ENCODE measurements at regions not wholly inside any gene's neighbourhood (a gene's known extent, or its start where the extent isn't known, plus 50 kb on each side); places are given as distances from the start of the nearest gene placed in this dataset.

GRCh38 chr11:8794126-8794525 lies 111.5 kb downstream of the RPL27A start:
- Mint-ChIP-seq H3K4me3 (no peak overlapping the region), H3K36me3 (ENCODE audit: low read depth) (no peaks in the 10 kb centered on the region), H3K27ac (no peak overlapping the region), H3K27me3 (peaks cover 24% of the 10 kb centered on the region), H3K4me1 (no peaks in the 10 kb centered on the region)
- no peak for DNase-seq
- no peaks in the 10 kb centered on the region for H3K9me3 ChIP-seq (ENCODE audit: control insufficient read depth, low read length, poor library complexity, severe bottlenecking)
- ATAC-seq = no peak

- H3K9me3 ChIP-seq (ENCODE audit: control insufficient read depth, low read length, poor library complexity, severe bottlenecking) = no peaks in the 10 kb centered on the region
Measured at GRCh38 chr11:8794677-8795103, 112.1 kb downstream of the RPL27A start.

GRCh38 chr11:8796941-8797340 lies 114.0 kb upstream of the AKIP1 start:
- no peak for DNase-seq
- no peaks in the 10 kb centered on the region for H3K36me3 Mint-ChIP-seq (ENCODE audit: low read depth)
- ATAC-seq = no peak
- H3K27me3 Mint-ChIP-seq = peaks cover 24% of the 10 kb centered on the region
- no peak overlapping the region for H3K4me3 Mint-ChIP-seq
- H3K4me1 Mint-ChIP-seq = no peaks in the 10 kb centered on the region
- no peaks in the 10 kb centered on the region for H3K9me3 ChIP-seq (ENCODE audit: control insufficient read depth, low read length, poor library complexity, severe bottlenecking)
- no peak overlapping the region for H3K27ac Mint-ChIP-seq

More at GRCh38 chr11:8794677-8795103, 112.1 kb downstream of the RPL27A start:
- Mint-ChIP-seq H3K4me1 (no peaks in the 10 kb centered on the region), H3K27me3 (peaks cover 24% of the 10 kb centered on the region), H3K27ac (no peak overlapping the region), H3K36me3 (ENCODE audit: low read depth) (no peaks in the 10 kb centered on the region), H3K4me3 (no peak overlapping the region)
- no peak for ATAC-seq
- DNase-seq = no peak

- no peaks in the 10 kb centered on the region for H3K4me1 Mint-ChIP-seq
- H3K9me3 ChIP-seq (ENCODE audit: control insufficient read depth, low read length, poor library complexity, severe bottlenecking) = no peaks in the 10 kb centered on the region
- ATAC-seq = no peak
- no peak overlapping the region for H3K27ac Mint-ChIP-seq
- no peak overlapping the region for H3K4me3 Mint-ChIP-seq
- no peaks in the 10 kb centered on the region for H3K36me3 Mint-ChIP-seq (ENCODE audit: low read depth)
- H3K27me3 Mint-ChIP-seq = peaks cover 18% of the 10 kb centered on the region
- no peak for DNase-seq
Measured at GRCh38 chr11:8799273-8799672, 111.7 kb upstream of the AKIP1 start.

- Mint-ChIP-seq H3K4me1 (no peaks in the 10 kb centered on the region), H3K4me3 (no peak overlapping the region), H3K36me3 (ENCODE audit: low read depth) (no peaks in the 10 kb centered on the region), H3K27me3 (peaks cover 18% of the 10 kb centered on the region), H3K27ac (no peak overlapping the region)
- DNase-seq (no peak), ATAC-seq (no peak)
- H3K9me3 ChIP-seq (ENCODE audit: control insufficient read depth, low read length, poor library complexity, severe bottlenecking) = no peaks in the 10 kb centered on the region
Measured at GRCh38 chr11:8800520-8801110, 110.4 kb upstream of the AKIP1 start.

- peaks cover 21% of the 10 kb centered on the region for H3K27me3 Mint-ChIP-seq
- H3K4me1 Mint-ChIP-seq = no peaks in the 10 kb centered on the region
- DNase-seq (no peak), ATAC-seq (no peak)
- no peak overlapping the region for H3K27ac Mint-ChIP-seq
- peaks cover under 1% of the 10 kb centered on the region for H3K36me3 Mint-ChIP-seq (ENCODE audit: low read depth)
- H3K4me3 Mint-ChIP-seq = peak overlapping the region; percentile 19
- H3K9me3 ChIP-seq (ENCODE audit: control insufficient read depth, low read length, poor library complexity, severe bottlenecking) = no peaks in the 10 kb centered on the region
Measured at GRCh38 chr11:8801121-8801520, 109.9 kb upstream of the AKIP1 start.

GRCh38 chr11:8802251-8802650 lies 108.7 kb upstream of the AKIP1 start:
- Mint-ChIP-seq H3K27me3 (peaks cover 25% of the 10 kb centered on the region), H3K27ac (no peak overlapping the region), H3K4me3 (no peak overlapping the region), H3K4me1 (no peaks in the 10 kb centered on the region), H3K36me3 (ENCODE audit: low read depth) (peaks cover 6% of the 10 kb centered on the region)
- no peaks in the 10 kb centered on the region for H3K9me3 ChIP-seq (ENCODE audit: control insufficient read depth, low read length, poor library complexity, severe bottlenecking)
- DNase-seq (no peak), ATAC-seq (no peak)

GRCh38 chr11:8803973-8804372 lies 107.0 kb upstream of the AKIP1 start:
- Mint-ChIP-seq H3K4me3 (no peak overlapping the region), H3K36me3 (ENCODE audit: low read depth) (peaks cover 6% of the 10 kb centered on the region), H3K27me3 (peaks cover 29% of the 10 kb centered on the region)

GRCh38 chr11:8805296-8805695 lies 105.7 kb upstream of the AKIP1 start:
- H3K27ac Mint-ChIP-seq = no peak overlapping the region
- H3K9me3 ChIP-seq (ENCODE audit: control insufficient read depth, low read length, poor library complexity, severe bottlenecking) = no peaks in the 10 kb centered on the region
- H3K36me3 Mint-ChIP-seq (ENCODE audit: low read depth) = peaks cover 6% of the 10 kb centered on the region
- H3K27me3 Mint-ChIP-seq = peaks cover 42% of the 10 kb centered on the region
- ATAC-seq (no peak), DNase-seq (no peak)
- H3K4me1 Mint-ChIP-seq = peaks cover 2% of the 10 kb centered on the region
- no peak overlapping the region for H3K4me3 Mint-ChIP-seq

More at GRCh38 chr11:8803973-8804372, 107.0 kb upstream of the AKIP1 start:
- ATAC-seq (no peak), DNase-seq (no peak)
- Mint-ChIP-seq H3K4me1 (no peaks in the 10 kb centered on the region), H3K27ac (no peak overlapping the region)
- no peaks in the 10 kb centered on the region for H3K9me3 ChIP-seq (ENCODE audit: control insufficient read depth, low read length, poor library complexity, severe bottlenecking)

GRCh38 chr11:8806974-8807373 lies 104.0 kb upstream of the AKIP1 start:
- H3K9me3 ChIP-seq (ENCODE audit: control insufficient read depth, low read length, poor library complexity, severe bottlenecking) = no peaks in the 10 kb centered on the region
- H3K27ac Mint-ChIP-seq = peak overlapping the region; percentile 60
- no peak overlapping the region for H3K4me3 Mint-ChIP-seq
- DNase-seq (no peak), ATAC-seq (no peak)
- H3K4me1 Mint-ChIP-seq = peaks cover 7% of the 10 kb centered on the region
- peaks cover 6% of the 10 kb centered on the region for H3K36me3 Mint-ChIP-seq (ENCODE audit: low read depth)
- peaks cover 48% of the 10 kb centered on the region for H3K27me3 Mint-ChIP-seq

GRCh38 chr11:8807544-8808225 lies 103.3 kb upstream of the AKIP1 start:
- H3K4me1 Mint-ChIP-seq = peaks cover 7% of the 10 kb centered on the region
- H3K36me3 Mint-ChIP-seq (ENCODE audit: low read depth) = peaks cover 6% of the 10 kb centered on the region
- H3K27me3 Mint-ChIP-seq = peaks cover 48% of the 10 kb centered on the region
- no peak overlapping the region for H3K27ac Mint-ChIP-seq
- H3K9me3 ChIP-seq (ENCODE audit: control insufficient read depth, low read length, poor library complexity, severe bottlenecking) = no peaks in the 10 kb centered on the region
- H3K4me3 Mint-ChIP-seq = no peak overlapping the region
- no peak for DNase-seq
- no peak for ATAC-seq

- Mint-ChIP-seq H3K27ac (no peak overlapping the region), H3K4me1 (peaks cover 7% of the 10 kb centered on the region), H3K36me3 (ENCODE audit: low read depth) (peaks cover 6% of the 10 kb centered on the region), H3K4me3 (no peak overlapping the region), H3K27me3 (peaks cover 48% of the 10 kb centered on the region)
- ATAC-seq = no peak
- DNase-seq = no peak
- no peaks in the 10 kb centered on the region for H3K9me3 ChIP-seq (ENCODE audit: control insufficient read depth, low read length, poor library complexity, severe bottlenecking)
Measured at GRCh38 chr11:8808226-8808585, 102.8 kb upstream of the AKIP1 start.

GRCh38 chr11:8809241-8809938 lies 101.6 kb upstream of the AKIP1 start:
- Mint-ChIP-seq H3K4me3 (no peak overlapping the region), H3K36me3 (ENCODE audit: low read depth) (peaks cover 6% of the 10 kb centered on the region), H3K27me3 (peaks cover 48% of the 10 kb centered on the region), H3K4me1 (peaks cover 7% of the 10 kb centered on the region), H3K27ac (no peak overlapping the region)
- ATAC-seq (no peak), DNase-seq (no peak)
- H3K9me3 ChIP-seq (ENCODE audit: control insufficient read depth, low read length, poor library complexity, severe bottlenecking) = no peaks in the 10 kb centered on the region

All from T-helper 17 cell (primary cell).